ENCODE measurements at regions not wholly inside any gene's neighbourhood (a gene's known extent, or its start where the extent isn't known, plus 50 kb on each side); places are given as distances from the start of the nearest gene placed in this dataset.

GRCh38 chrX:45859407-45859806 is 658.7 kb upstream of the DIPK2B start:
- DNase-seq: no peak

DNA sequence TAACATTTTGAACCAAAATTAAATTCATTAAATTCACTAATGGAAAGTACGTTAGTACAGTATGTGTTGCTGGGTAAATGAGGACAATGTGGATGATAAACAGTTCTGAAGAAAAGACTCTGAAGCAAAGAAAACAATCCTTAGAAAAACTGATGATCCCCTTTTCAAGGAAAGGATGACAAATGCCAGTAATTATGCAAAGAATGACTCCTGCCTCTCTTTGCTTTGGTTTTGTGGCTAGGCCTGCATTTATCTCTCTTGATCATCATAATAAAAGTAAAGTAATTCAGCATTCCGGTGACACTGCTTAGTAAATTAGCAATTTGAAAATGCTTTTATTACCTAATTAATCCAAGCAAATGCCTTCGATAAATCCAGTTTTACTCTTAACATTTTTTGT is 652.2 kb upstream of the DIPK2B start:
- DNase-seq: no peak

GRCh38 chrX:45851434-45851991 is 650.8 kb upstream of the DIPK2B start:
- peak; percentile 66 for DNase-seq

- DNase-seq: peak; percentile 39
Observed at GRCh38 chrX:45850775-45851433, 650.2 kb upstream of the DIPK2B start.

- DNase-seq: peak; percentile 43
Observed at GRCh38 chrX:45850197-45850774, 649.6 kb upstream of the DIPK2B start.

DNA sequence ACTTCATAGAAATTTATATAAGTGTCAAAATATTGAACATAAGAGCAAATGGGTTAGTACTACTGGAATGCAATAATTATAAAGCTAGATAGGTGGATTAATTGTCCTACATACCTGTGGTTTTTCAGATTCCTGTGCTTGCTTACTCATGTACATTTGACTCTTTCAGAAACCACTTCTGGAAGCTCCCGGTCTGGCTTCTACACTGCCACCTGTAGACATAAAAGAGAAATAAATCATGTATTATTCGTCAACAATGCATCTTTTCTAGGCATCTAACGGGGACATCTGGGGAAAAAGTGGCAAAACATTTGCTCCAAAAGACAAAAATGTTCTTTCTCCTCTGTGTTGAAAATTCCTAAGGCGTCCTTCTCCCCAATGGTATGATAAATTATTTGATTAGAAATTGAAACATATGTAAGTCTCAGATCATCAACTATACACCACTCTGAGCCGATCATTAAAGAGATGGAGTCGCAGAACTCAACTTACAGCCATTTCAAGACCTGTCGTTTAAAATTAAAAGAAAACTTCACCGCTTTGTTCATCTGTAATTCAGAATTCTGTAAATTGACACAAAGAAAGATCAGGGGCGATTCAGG is 648.7 kb upstream of the DIPK2B start:
- peak; percentile 42 for DNase-seq

- DNase-seq: no peak
Observed at GRCh38 chrX:45847961-45848360, 647.3 kb upstream of the DIPK2B start.

GRCh38 chrX:45846328-45846727 is 645.7 kb upstream of the DIPK2B start:
- no peak for DNase-seq

- DNase-seq: no peak
Observed at GRCh38 chrX:45845142-45845541, 644.5 kb upstream of the DIPK2B start.

DNA sequence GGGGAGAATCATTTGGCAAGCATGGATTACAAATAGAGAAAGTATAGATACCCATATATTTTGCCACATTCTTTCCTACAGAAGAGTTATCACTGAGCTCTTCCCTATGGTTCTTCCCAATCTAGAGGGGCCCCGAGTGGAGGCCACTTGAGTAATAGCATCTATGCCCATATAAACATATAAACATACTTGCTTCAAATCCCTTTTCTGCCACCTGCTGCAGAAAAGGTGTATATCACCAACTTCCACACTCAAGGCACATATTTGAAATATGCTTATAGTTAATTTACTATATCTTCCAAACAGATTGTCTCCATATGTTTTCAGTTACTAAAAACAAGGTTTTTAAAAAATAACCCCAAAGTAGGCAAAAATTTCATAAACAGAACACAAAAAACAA is 642.8 kb upstream of the DIPK2B start:
- DNase-seq: peak; percentile 30

DNA sequence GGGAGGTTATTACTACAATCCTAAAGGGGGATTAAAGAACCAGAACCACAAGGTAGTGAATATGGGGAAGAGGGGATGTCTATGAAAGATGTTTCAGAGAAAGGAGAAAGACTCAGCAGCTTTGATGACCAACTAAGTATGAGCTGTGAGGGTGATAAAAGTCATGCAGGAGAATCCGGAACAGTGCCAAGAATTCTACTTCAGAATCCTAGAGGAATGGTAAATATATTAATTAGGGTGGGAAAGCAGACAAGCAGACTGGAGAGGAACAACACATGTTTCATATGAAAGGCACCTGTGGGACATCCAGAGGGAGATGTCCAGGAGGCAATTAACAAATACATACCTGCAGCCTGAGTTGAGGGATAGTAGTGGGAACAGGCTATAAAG is 642.2 kb upstream of the DIPK2B start:
- DNase-seq: no peak

DNA sequence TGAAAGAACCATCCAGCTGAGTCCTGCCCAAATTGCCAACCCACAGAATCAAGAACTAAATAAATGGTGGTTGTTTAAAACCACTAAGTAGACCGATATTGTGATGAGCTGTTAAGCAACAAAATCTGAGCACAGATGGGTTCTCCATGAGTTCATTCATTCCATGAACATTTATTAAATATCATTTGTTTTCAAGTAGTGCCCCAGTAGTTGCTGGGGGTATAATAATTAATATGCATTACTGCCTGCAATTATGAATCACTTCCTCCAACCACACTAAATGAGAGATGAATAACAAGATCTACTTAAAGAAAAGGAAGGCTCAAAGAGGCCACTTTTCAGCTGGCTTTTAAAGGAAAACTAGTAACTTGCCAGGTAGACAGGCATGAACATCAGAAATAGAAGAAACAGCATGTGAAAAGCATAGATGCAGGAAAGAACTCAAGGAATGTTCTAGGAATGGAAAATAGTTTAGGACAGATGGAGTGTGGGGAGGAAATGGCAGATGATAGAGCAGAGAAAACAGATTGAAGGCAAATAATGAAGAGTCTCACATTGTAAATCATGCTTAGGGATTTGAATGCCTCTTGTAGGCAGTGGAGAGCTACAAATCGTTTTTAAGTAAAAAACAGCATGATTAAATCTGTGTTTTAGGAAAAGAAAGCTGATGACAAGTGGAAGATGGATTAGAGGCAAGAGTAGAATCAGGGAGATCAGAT is 641.7 kb upstream of the DIPK2B start:
- DNase-seq: no peak

GRCh38 chrX:45840411-45840950 is 639.8 kb upstream of the DIPK2B start:
- DNase-seq: no peak

- no peak for DNase-seq
Observed at GRCh38 chrX:45830343-45830742, 629.7 kb upstream of the DIPK2B start.

DNA sequence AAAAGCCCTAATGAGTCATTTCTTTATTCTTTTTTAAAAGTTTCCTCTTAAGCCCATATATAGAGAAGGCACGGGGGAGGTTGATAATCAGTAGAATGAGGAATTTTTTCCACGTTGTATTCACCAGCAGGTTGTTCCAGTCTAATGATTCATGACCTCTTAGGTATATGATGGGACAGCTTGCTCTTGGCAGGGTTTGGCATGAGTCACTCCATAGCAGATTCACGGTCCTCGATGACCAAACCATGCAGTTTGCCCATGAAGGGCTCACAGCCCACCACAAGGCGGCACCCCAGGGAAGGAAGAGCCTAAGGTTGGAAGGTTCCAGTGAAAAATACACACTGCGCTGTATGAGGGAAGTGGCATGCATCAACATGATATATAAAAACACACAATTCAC is 623.8 kb upstream of the DIPK2B start:
- peak; percentile 43 for DNase-seq

GRCh38 chrX:45823536-45823935 is 622.9 kb upstream of the DIPK2B start:
- DNase-seq: no peak

DNA sequence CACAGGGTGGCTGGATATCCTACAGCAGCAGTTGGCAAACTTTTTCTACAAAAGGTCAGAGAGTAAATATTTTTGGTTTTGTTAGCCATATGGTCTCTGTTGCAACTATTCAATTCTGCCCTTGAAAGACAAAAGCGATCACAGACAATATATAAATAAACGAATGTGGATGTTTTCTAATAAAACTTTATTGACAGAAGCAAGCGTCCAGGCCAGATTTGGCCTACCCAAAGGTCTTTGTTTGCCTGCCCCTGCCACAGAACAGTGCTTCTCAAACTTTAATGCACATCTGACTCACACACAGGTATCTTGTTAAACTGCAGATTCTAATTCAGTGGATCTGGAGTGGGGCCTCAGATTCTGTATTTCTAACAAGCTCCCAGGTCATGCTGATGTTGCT is 621.4 kb upstream of the DIPK2B start:
- DNase-seq: no peak

- DNase-seq: no peak
Observed at GRCh38 chrX:45818913-45819312, 618.2 kb upstream of the DIPK2B start.

- no peak for DNase-seq
Observed at GRCh38 chrX:45815441-45815840, 614.8 kb upstream of the DIPK2B start.

GRCh38 chrX:45811326-45811725 is 610.6 kb upstream of the DIPK2B start:
- DNase-seq: no peak

DNA sequence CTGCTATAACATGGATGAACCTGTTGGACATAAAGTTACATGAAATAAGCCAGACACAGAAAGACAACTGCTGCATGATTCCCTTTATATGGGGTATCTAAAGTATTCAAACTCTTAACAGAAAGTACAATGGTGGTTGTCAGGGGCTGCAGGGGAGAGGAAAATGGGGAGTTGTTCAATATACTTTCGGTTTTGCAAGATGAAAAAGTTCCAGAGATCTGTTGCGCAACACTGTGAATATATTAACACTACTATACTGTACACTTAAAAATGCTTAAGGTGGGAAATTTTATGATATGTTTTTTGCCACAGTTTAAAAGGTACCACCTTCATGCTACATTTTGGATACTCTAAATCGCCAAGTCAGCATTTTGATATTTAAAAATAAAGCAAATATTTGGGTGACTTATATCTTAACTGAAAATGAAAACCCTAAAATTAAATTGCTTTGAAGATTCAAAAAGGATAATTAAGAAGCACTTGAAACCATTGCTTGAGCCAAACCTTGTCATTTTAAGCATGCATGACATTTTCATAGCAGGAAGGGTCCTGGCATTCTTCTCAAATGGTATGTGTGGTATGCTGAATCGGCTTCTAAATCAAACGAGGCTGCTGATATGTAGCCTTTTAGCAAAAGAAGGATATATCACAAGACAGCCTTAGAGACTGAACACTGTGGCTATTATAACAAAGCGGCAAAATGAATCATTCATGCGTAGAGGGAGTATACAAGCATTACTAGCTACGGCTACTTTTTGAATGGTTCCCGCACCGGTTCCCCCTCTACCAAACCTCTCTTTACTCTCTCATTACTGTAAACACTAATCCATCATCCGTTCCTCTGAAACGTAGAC is 607.1 kb upstream of the DIPK2B start:
- DNase-seq: peak; percentile 26

DNA sequence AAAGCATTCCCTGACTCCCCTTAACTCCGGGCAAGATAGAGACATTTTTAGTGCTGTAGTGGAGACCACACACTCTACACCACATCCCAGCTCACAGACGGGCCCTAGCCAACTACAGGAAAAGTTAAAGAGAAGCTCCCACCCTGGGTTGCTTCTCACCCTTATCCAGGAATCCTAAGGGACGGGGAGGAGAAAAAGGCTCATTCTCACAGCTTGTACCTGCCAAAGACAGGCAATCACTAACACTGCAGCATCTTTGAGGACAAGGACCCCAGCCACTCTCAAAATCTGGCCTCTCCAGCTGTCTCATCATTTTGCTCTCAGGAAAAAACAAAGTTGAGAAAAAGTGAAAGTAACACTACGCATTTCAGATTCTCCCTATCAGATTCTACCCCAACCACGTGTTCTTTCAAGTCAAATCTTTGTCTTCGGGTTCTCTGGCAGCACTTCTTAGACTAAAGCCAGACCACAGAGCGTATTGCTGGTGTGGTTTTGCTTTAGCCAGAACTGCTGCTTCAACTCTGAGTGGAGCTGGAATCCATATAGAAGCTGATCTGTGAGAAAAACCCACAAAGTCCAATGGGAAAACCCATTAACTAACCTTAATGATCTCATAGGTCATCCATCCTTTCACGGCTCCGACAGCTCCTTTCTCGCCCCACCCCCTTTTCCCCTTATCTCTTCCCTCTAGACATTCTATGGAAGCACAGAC is 605.9 kb upstream of the DIPK2B start:
- DNase-seq: peak; percentile 54
